HepG2 (cell line): ENCODE measurements at regions not wholly inside any gene's neighbourhood (a gene's known extent, or its start where the extent isn't known, plus 50 kb on each side); places are given as distances from the start of the nearest gene placed in this dataset.
A peak's percentile ranks its signal among the peaks of the same experiment; 100 is the strongest.

ENCODE experiments used
- ATAD3A ChIP-seq: sonication (generic); formaldehyde crosslinking; IDR thresholded peaks from 2 replicates; pipeline ENCODE4 v1.4.0; 2020; ENCODE audit warnings: missing genetic modification reagents
- CREM ChIP-seq, 2 experiments: sonication (generic) in 1 of 2; formaldehyde crosslinking in 1 of 2; IDR thresholded peaks; 2 replicates each; pipeline versions ENCODE4 v1.4.0 to v1.6.1; 2016 to 2020; ENCODE audit warnings: antibody characterized with exemption in 1 of 2, mild to moderate bottlenecking in 1 of 2, missing genetic modification reagents in 1 of 2
- DR1 ChIP-seq: sonication (generic); formaldehyde crosslinking; IDR thresholded peaks from 2 replicates; pipeline ENCODE4 v1.8.0; 2021; ENCODE audit warnings: mild to moderate bottlenecking, missing genetic modification reagents, inconsistent platforms
- HOXA5 ChIP-seq: sonication (generic); formaldehyde crosslinking; IDR thresholded peaks from 2 replicates; pipeline ENCODE4 v1.4.0; 2020; ENCODE audit warnings: missing genetic modification reagents
- NCOR1 ChIP-seq: fragments of 200-600 bp; sonication (generic); IDR thresholded peaks from 2 replicates; pipeline ENCODE4 v1.7.0; 2017; ENCODE audit warnings: antibody characterized with exemption, low read length, borderline replicate concordance
- NFYB ChIP-seq: sonication (generic); formaldehyde crosslinking; IDR thresholded peaks from 2 replicates; pipeline ENCODE4 v1.4.0; 2020; ENCODE audit warnings: missing genetic modification reagents
- SIX1 ChIP-seq: sonication (generic); formaldehyde crosslinking; IDR thresholded peaks from 2 replicates; pipeline ENCODE4 v1.4.0; 2020; ENCODE audit warnings: missing genetic modification reagents, borderline replicate concordance
- YEATS4 ChIP-seq: sonication (generic); formaldehyde crosslinking; IDR thresholded peaks from 2 replicates; pipeline ENCODE4 v1.4.0; 2020; ENCODE audit warnings: missing genetic modification reagents, borderline replicate concordance
- ZBTB7B ChIP-seq: sonication (generic); formaldehyde crosslinking; IDR thresholded peaks from 2 replicates; pipeline ENCODE4 v1.4.0; 2020; ENCODE audit warnings: missing genetic modification reagents
- ZNF20 ChIP-seq: sonication (generic); formaldehyde crosslinking; IDR thresholded peaks from 2 replicates; pipeline ENCODE4 v1.4.0; 2020; ENCODE audit warnings: mild to moderate bottlenecking, moderate library complexity, missing genetic modification reagents
- ZNF207 ChIP-seq: fragments of 450-650 bp; IDR thresholded peaks from 2 replicates; pipeline ENCODE4 v1.6.1; 2016; ENCODE audit warnings: antibody characterized with exemption, borderline replicate concordance
- ZNF3 ChIP-seq: IDR thresholded peaks from 2 replicates; pipeline ENCODE4 v1.7.0; 2017; ENCODE audit warnings: inconsistent platforms
- ZNF446 ChIP-seq: sonication (generic); formaldehyde crosslinking; IDR thresholded peaks from 2 replicates; pipeline ENCODE4 v1.5.0; 2020; ENCODE audit warnings: mild to moderate bottlenecking, missing genetic modification reagents
- ZNF775 ChIP-seq: sonication (generic); formaldehyde crosslinking; IDR thresholded peaks from 2 replicates; pipeline ENCODE4 v1.4.0; 2020; ENCODE audit warnings: missing genetic modification reagents, mild to moderate bottlenecking, moderate library complexity, borderline replicate concordance
- ZNF879 ChIP-seq: sonication (generic); formaldehyde crosslinking; IDR thresholded peaks from 2 replicates; pipeline ENCODE4 v1.8.1; 2023; ENCODE audit warnings: missing genetic modification reagents
- TF ChIP-seq, protein P1 (sequence below), 2 experiments: sonication (generic) in 1 of 2; formaldehyde crosslinking in 1 of 2; IDR thresholded peaks; 2 replicates each; pipeline versions ENCODE4 v1.4.0 to v1.6.1; 2018 to 2020; ENCODE audit warnings: missing genetic modification reagents in 2 of 2, borderline replicate concordance in 1 of 2, low read depth in 1 of 2, mild to moderate bottlenecking in 1 of 2, missing biosample characterization in 1 of 2
- TF ChIP-seq, protein P2 (sequence below): IDR thresholded peaks from 2 replicates; pipeline ENCODE4 v1.6.1; 2016; ENCODE audit warnings: missing compliant biosample characterization, missing genetic modification reagents, borderline replicate concordance
- TF ChIP-seq, protein P3 (sequence below): sonication (generic); formaldehyde crosslinking; IDR thresholded peaks from 2 replicates; pipeline ENCODE4 v1.4.0; 2020; ENCODE audit warnings: mild to moderate bottlenecking, missing genetic modification reagents

DNA sequence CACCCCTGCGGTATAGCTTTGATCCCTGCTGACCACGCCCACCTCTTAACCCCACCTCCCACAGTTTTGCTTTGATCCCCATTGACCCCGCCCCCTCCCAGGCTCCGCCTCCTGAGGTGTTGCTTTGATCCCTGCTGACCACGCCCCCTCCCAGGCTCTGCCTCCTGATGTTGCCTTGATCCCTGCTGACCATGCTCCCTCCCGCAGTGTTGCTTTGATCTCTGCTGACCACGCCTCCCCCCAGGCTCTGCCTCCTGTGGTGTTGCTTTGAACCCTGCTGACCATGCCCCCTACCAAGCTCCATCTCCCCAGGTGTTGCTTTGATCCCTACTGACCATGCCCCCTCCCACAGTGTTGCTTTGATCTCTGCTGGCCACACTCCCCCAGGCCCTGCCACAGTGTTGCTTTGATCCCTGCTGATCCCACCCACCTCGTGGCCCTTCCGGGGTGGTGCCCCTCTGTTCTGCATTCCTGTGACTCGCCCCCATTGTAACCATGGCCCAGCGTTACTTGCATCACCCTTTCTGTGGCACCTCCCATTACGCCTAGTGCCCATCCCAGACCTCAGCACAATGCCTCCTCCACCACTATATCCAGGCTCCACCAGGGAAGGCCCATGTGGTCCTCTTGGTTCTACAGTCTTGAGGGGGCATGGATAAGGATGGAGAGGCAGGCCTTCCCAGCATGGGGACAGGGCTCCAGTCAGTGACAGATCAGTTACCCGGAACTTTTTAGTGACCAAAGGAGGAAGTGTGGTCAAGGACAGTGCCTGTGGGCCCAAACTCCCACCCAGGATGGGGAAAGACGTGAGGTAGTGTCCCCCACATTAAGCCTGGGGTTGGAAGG, 70.8 kb downstream of the ADRA2C start (continued):
- TF ChIP-seq DR1 (CRISPR knock-in tag) (peak; percentile 93), ZNF775 (CRISPR knock-in tag) (peak; percentile 77; the same call in 1 of the 2 replicates), ZBTB7B (CRISPR knock-in tag) (peak; percentile 97), ZNF20 (no peak; the same call in 1 of the 2 replicates), HOXA5 (CRISPR knock-in tag) (peak; percentile 24), CREM (IDR thresholded peaks at IDR 0.05) (peak; percentile 98), CREM (CRISPR knock-in tag; IDR thresholded peaks at IDR 0.05) (no peak), ATAD3A (CRISPR knock-in tag) (no peak), ZNF207 (no peak), ZNF879 (CRISPR knock-in tag) (no peak), YEATS4 (peak; percentile 47; the same call in 1 of the 2 replicates), NFYB (no peak), SIX1 (CRISPR knock-in tag) (peak; percentile 66; the same call in 1 of the 2 replicates), ZNF3 (CRISPR knock-in tag) (no peak), ZNF446 (no peak), NCOR1 (peak; percentile 97; the same call in 1 of the 2 replicates)
- TF ChIP-seq, protein P1, sequence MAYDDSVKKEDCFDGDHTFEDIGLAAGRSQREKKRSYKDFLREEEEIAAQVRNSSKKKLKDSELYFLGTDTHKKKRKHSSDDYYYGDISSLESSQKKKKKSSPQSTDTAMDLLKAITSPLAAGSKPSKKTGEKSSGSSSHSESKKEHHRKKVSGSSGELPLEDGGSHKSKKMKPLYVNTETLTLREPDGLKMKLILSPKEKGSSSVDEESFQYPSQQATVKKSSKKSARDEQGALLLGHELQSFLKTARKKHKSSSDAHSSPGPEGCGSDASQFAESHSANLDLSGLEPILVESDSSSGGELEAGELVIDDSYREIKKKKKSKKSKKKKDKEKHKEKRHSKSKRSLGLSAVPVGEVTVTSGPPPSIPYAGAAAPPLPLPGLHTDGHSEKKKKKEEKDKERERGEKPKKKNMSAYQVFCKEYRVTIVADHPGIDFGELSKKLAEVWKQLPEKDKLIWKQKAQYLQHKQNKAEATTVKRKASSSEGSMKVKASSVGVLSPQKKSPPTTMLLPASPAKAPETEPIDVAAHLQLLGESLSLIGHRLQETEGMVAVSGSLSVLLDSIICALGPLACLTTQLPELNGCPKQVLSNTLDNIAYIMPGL (CRISPR knock-in tag; IDR thresholded peaks at IDR 0.05; ENCODE audit: borderline replicate concordance in 1 of 2, low read depth in 1 of 2) = peak in 1 of 2 experiments; percentile 82; a peak in 2 of 4 replicates
- TF ChIP-seq, protein P2, sequence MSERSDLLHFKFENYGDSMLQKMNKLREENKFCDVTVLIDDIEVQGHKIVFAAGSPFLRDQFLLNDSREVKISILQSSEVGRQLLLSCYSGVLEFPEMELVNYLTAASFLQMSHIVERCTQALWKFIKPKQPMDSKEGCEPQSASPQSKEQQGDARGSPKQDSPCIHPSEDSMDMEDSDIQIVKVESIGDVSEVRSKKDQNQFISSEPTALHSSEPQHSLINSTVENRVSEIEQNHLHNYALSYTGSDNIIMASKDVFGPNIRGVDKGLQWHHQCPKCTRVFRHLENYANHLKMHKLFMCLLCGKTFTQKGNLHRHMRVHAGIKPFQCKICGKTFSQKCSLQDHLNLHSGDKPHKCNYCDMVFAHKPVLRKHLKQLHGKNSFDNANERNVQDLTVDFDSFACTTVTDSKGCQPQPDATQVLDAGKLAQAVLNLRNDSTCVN (CRISPR knock-in tag) = peak; percentile 26; the same call in 1 of the 2 replicates
- TF ChIP-seq, protein P3, sequence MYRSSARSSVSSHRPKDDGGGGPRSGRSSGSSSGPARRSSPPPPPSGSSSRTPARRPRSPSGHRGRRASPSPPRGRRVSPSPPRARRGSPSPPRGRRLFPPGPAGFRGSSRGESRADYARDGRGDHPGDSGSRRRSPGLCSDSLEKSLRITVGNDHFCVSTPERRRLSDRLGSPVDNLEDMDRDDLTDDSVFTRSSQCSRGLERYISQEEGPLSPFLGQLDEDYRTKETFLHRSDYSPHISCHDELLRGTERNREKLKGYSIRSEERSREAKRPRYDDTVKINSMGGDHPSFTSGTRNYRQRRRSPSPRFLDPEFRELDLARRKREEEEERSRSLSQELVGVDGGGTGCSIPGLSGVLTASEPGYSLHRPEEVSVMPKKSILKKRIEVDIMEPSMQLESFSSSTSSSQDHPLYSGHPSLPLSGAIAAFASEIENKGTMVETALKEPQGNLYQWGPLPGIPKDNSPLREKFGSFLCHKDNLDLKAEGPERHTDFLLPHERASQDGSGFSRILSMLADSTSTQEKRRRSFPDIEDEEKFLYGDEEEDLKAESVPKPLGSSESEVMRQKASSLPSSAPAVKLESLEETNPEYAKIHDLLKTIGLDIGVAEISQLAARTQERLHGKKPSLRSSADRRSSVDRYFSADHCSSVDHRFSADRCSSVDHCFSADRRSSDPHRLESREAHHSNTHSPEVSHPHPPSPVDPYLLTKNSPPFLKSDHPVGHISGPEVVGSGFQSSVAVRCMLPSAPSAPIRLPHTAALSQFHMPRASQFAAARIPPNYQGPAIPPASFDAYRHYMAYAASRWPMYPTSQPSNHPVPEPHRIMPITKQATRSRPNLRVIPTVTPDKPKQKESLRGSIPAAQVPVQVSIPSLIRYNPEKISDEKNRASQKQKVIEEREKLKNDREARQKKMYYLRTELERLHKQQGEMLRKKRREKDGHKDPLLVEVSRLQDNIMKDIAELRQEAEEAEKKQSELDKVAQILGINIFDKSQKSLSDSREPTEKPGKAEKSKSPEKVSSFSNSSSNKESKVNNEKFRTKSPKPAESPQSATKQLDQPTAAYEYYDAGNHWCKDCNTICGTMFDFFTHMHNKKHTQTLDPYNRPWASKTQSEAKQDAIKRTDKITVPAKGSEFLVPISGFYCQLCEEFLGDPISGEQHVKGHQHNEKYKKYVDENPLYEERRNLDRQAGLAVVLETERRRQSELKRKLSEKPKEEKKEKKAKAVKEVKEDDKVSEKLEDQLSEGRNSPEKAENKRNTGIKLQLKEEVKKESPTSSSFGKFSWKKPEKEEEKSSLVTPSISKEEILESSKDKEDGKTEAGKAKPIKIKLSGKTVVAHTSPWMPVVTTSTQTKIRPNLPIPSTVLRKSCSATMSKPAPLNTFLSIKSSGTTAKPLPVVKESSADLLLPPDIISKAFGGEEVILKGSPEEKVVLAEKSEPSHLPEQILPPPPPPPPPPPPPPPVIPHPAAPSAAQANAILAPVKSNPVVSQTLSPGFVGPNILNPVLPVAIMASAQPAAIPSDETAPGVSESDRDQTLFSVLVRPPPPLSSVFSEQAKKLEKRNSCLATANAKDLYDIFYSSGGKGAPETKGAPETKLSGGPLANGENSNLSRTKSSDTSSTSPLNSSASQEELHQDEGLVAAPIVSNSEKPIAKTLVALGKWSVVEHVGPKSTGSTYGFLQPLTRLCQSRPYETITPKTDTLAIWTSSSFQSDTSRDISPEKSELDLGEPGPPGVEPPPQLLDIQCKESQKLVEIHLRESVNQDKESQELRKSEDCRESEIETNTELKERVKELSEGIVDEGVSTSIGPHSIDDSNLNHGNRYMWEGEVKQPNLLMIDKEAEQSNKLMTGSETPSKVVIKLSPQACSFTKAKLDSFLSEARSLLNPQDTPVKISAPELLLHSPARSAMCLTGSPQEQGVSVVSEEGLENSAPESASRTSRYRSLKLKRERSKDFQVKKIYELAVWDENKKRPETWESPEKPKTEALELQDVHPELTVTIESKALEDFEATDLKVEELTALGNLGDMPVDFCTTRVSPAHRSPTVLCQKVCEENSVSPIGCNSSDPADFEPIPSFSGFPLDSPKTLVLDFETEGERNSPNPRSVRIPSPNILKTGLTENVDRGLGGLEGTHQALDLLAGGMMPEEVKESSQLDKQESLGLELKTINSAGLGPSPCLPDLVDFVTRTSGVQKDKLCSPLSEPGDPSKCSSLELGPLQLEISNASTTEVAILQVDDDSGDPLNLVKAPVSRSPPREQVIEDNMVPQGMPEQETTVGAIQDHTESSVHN (CRISPR knock-in tag) = peak; percentile 97
